ENCODE measurements at regions not wholly inside any gene's neighbourhood (a gene's known extent, or its start where the extent isn't known, plus 50 kb on each side); places are given as distances from the start of the nearest gene placed in this dataset.

- no CpG with 5 or more reads among the region's 6 CpGs for WGBS (ENCODE audit: extremely low coverage, insufficient read length, low lambda C conversion rate)
- no peak overlapping the region for H3K27ac Mint-ChIP-seq
- H3K9me3 ChIP-seq (ENCODE audit: control insufficient read depth, low read depth, low read length) = no peaks in the 10 kb centered on the region
These were observed 206.3 kb upstream of the GATB start for GRCh38 chr4:151967074-151967473.

More at GRCh38 chr4:151967074-151967473, 206.3 kb upstream of the GATB start:
- H4K8ac ChIP-seq (replicated peaks; ENCODE audit: insufficient read length, low read depth, low read length) = no peak overlapping the region
- H4K91ac ChIP-seq (ENCODE audit: insufficient read length, low read depth, low read length) = no peak overlapping the region
- no peak overlapping the region for H2AK5ac ChIP-seq (ENCODE audit: insufficient read length, low read length)
- no peaks in the 10 kb centered on the region for H3K79me1 ChIP-seq (ENCODE audit: insufficient read depth, low read depth, low read length, poor library complexity, severe bottlenecking)
- H3K14ac ChIP-seq (ENCODE audit: insufficient read depth, low read length) = no peak overlapping the region
- H2AFZ ChIP-seq (ENCODE audit: low read length) = no peak overlapping the region
- H2BK15ac ChIP-seq (ENCODE audit: low read depth, low read length) = no peak overlapping the region
- Mint-ChIP-seq H3K36me3 (ENCODE audit: insufficient read depth in 1 of 3, low read depth in 3 of 3) (no peaks in the 10 kb centered on the region), H3K9me3 (no peaks in the 10 kb centered on the region), H3K4me1 (peaks cover 9 to 12% of the 10 kb centered on the region in 2 experiments), H3K4me3 (no peak overlapping the region), H3K27me3 (ENCODE audit: low read depth) (no peaks in the 10 kb centered on the region; the same call in 1 of the 2 replicates)
- no peak overlapping the region for H3K4ac ChIP-seq (ENCODE audit: low read depth, low read length)
- no peak overlapping the region for H3K18ac ChIP-seq (ENCODE audit: insufficient read length, low read depth, low read length)
- no peak overlapping the region for H2BK12ac ChIP-seq (ENCODE audit: insufficient read length, low read depth, low read length)
- H3K23me2 ChIP-seq (ENCODE audit: insufficient read length, low read depth, low read length, poor library complexity, severe bottlenecking) = no peaks in the 10 kb centered on the region
- no peaks in the 10 kb centered on the region for H3K79me2 ChIP-seq (ENCODE audit: insufficient read depth, low read length)
- no peaks in the 10 kb centered on the region for H3K27me3 ChIP-seq (ENCODE audit: insufficient read depth, low read length)
- H2BK20ac ChIP-seq (ENCODE audit: low read depth, low read length, poor library complexity, severe bottlenecking) = no peak overlapping the region
- no peak overlapping the region for H4K5ac ChIP-seq (ENCODE audit: insufficient read length, low read depth, low read length)
- H3K23ac ChIP-seq (ENCODE audit: insufficient read length, low read depth, low read length) = no peak overlapping the region
- no peak overlapping the region for H3K4me2 ChIP-seq (ENCODE audit: insufficient read depth, insufficient read length, low read length)
- H3K56ac ChIP-seq (ENCODE audit: insufficient read length, low read depth, low read length) = no peak overlapping the region
- no peak overlapping the region for H3K27ac ChIP-seq (ENCODE audit: insufficient read length, low read depth, low read length)
- DNase-seq = no peak
- H2BK120ac ChIP-seq (ENCODE audit: low read depth, low read length, poor library complexity, severe bottlenecking) = no peak overlapping the region
- H3K4me1 ChIP-seq (ENCODE audit: insufficient read depth, low read length) = peaks cover 2% of the 10 kb centered on the region; the same call in 1 of the 2 replicates
- no peak for TF ChIP-seq CTCF (conservative IDR thresholded peaks at IDR 0.05)
- no peak overlapping the region for H2BK5ac ChIP-seq (ENCODE audit: insufficient read length, low read length)
- H3K9ac ChIP-seq (ENCODE audit: extremely low read depth, insufficient read length, low read length) = no peak overlapping the region
- no peak overlapping the region for H3T11ph ChIP-seq (ENCODE audit: low read length)
- H4K20me1 ChIP-seq (ENCODE audit: control insufficient read depth, insufficient read depth, insufficient read length) = no peaks in the 10 kb centered on the region
